ENCODE measurements at regions not wholly inside any gene's neighbourhood (a gene's known extent, or its start where the extent isn't known, plus 50 kb on each side); places are given as distances from the start of the nearest gene placed in this dataset.

DNA sequence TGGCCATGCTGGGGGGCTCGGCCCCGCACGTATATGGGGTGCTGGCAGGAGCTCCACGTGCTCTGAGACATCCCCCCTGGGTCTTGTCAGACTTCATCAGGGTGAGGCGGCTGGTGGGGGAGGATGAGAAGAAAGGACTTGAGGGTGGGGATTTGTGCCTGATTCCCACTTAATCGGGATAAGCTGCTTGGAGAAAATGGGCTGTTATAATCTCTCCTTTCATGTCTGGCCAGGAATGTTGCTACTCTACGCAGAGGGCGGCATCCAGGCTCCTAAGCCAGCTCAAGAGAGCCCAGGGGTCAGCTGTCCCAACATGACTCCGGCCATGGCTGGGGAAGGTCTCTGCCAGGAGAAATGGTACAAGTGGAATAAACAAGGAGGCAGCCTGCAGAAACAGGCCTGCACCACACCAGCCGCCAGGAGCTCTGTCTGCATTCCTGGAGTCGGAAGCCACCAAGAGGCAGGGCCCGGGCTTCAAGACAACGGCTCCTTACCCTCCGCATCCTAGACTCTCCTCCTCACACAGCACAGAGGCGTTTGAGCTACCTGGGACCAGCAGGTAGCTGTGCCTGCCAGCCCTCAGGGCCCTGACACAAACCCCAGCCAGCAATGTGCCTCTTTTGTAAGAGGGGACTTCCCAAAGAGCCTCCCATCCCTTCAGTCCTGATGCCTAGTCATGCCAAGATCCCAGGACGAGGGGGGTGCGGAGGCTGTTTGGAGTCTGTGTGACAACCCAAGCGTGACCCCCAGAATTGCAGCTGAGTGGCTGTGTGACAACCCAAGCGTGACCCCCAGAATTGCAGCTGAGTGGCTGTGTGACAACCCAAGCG is 195.8 kb upstream of the DIO3 start (continued):
- TF ChIP-seq SMARCC2 (IDR thresholded peaks at IDR 0.05), result no peak
- no peak for TF ChIP-seq TRIM24 (CRISPR knock-in tag; IDR thresholded peaks at IDR 0.05)
- TF ChIP-seq SOX5 (CRISPR knock-in tag; IDR thresholded peaks at IDR 0.05; ENCODE audit: borderline replicate concordance), result no peak
- TF ChIP-seq SPEN (CRISPR knock-in tag; IDR thresholded peaks at IDR 0.05; ENCODE audit: low read depth), result no peak
- TF ChIP-seq ZNF768 (CRISPR knock-in tag; IDR thresholded peaks at IDR 0.05), result no peak
- no peak for TF ChIP-seq ZSCAN22 (CRISPR knock-in tag; IDR thresholded peaks at IDR 0.05)

DNA sequence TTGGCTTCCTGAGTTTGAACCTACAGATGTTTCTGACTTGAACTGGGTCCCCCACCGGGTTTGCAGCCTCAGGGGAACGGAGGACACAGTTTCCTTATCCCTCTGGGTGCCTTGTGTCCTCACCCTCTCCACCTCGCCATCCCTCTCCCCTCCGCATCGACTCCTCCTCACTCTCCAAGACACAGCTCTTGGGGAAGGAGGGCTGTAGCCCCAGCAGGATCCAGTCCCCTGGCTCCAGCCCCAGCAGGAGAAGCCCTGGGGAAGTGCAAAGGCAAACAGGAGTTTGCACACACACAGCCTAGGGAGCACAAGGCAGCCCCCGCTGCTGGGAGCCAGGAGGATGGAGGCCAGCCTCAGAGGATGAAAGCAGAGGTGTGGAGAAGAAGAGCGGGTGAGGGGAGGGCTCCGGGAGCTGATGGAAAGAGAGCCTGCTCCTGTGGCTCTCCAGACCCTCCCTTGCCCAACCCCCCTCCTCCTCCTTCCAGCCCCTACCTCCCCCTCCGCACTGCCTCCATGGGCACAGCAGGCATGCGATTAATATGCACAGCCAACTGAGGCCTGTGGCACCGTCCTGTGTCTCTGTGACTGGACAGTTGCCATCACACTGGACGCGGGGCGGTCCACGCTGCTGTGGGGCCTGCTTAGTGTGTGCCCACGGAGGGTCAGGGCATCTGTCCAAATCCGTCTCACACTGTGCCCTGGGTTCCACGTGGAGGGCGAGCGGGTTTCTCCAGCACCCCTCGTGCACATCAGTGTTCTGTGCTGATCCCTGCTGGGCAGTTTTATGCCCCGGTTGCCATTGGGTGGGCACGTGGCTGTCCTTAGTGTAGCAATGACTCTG is 193.7 kb upstream of the DIO3 start:
- no peaks in the 10 kb centered on the region for H4K20me1 ChIP-seq (ENCODE audit: insufficient read depth, low read length)
- H3K36me3 ChIP-seq (replicated peaks in 1 of 2; ENCODE audit: control insufficient read depth in 1 of 2, insufficient read depth in 2 of 2, low read length in 2 of 2), result no peaks in the 10 kb centered on the region
- ATAC-seq, result no peak
- H3K27me3 ChIP-seq (ENCODE audit: control insufficient read depth in 1 of 2, insufficient read depth in 2 of 2, low read length in 2 of 2), result peaks cover 0 to 39% of the 10 kb centered on the region in 2 experiments; a peak in 4 of 5 replicates
- in situ Hi-C loops (cut with HindIII; ENCODE audit: extremely low pct_ligation_motif_present, low pct_unique_long_range_greater_than_20kb), result no loop called here
- H3K4me2 ChIP-seq (ENCODE audit: low read depth, low read length), result no peak overlapping the region
- ChIA-PET POLR2A (no interaction called here), CTCF (ENCODE audit: low intra/inter-chr PET ratio, low total read pairs) (no interaction called here)
- no peaks in the 10 kb centered on the region for H3K9me3 ChIP-seq (ENCODE audit: low read length)
- H3K4me1 ChIP-seq (ENCODE audit: insufficient read depth, low read length), result peaks cover 19% of the 10 kb centered on the region
- no peak overlapping the region for H3K4me3 ChIP-seq (replicated peaks in 1 of 3; ENCODE audit: insufficient read depth in 1 of 3, low read depth in 2 of 3, low read length in 3 of 3)
- H3K9ac ChIP-seq (ENCODE audit: insufficient read depth, low read depth, low read length), result no peak overlapping the region
- FAIRE-seq, result no peak
- intact Hi-C loops (cut with micrococcal nuclease; ENCODE audit: unreplicated experiment), result no loop called here
- WGBS (ENCODE audit: low lambda C conversion rate), result 59% methylated on average over 21 of the region's 23 CpGs
- H3K27ac ChIP-seq (ENCODE audit: extremely low read length, insufficient read depth, low read length), result no peak overlapping the region
- BruUV-seq (replicated peaks), result no TSS peak
- H2AFZ ChIP-seq (ENCODE audit: low read length), result no peak overlapping the region
- no peaks in the 10 kb centered on the region for H3K79me2 ChIP-seq (ENCODE audit: insufficient read depth, low read length)
- DNase-seq (ENCODE audit: low spot score), result no peak
- TF ChIP-seq CBX2 (IDR thresholded peaks at IDR 0.05; ENCODE audit: low read depth, low read length) (no peak), CBX2 (CRISPR knock-in tag; IDR thresholded peaks at IDR 0.05; ENCODE audit: low read depth) (no peak), SKI (IDR thresholded peaks at IDR 0.05; ENCODE audit: partially characterized antibody) (no peak), CENPT (CRISPR knock-in tag; IDR thresholded peaks at IDR 0.05; ENCODE audit: low read depth) (no peak), POLR2AphosphoS2 (IDR thresholded peaks at IDR 0.05; ENCODE audit: low read depth, low read length) (no peak), SETDB1 (CRISPR knock-in tag; IDR thresholded peaks at IDR 0.05; ENCODE audit: borderline replicate concordance) (no peak), ZKSCAN1 (IDR thresholded peaks at IDR 0.05; ENCODE audit: low read length) (no peak), TFDP2 (CRISPR knock-in tag; IDR thresholded peaks at IDR 0.05) (no peak), CREB1 (IDR thresholded peaks at IDR 0.05) (no peak), CREB1 (CRISPR knock-in tag; IDR thresholded peaks at IDR 0.05) (no peak), ZNF234 (CRISPR knock-in tag; conservative IDR thresholded peaks at IDR 0.05) (no peak), EEA1 (CRISPR knock-in tag; IDR thresholded peaks at IDR 0.05; ENCODE audit: borderline replicate concordance) (no peak), ZBTB46 (CRISPR knock-in tag; IDR thresholded peaks at IDR 0.05; ENCODE audit: borderline replicate concordance) (no peak)
- TF ChIP-seq, protein P1, sequence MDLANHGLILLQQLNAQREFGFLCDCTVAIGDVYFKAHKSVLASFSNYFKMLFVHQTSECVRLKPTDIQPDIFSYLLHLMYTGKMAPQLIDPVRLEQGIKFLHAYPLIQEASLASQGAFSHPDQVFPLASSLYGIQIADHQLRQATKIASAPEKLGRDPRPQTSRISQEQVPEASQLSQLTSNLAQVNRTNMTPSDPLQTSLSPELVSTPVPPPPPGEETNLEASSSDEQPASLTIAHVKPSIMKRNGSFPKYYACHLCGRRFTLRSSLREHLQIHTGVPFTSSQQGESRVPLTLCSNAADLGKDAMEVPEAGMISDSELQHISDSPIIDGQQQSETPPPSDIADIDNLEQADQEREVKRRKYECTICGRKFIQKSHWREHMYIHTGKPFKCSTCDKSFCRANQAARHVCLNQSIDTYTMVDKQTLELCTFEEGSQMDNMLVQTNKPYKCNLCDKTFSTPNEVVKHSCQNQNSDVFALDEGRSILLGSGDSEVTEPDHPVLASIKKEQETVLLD (CRISPR knock-in tag; IDR thresholded peaks at IDR 0.05; ENCODE audit: low read depth), result no peak
